ENCODE measurements at regions not wholly inside any gene's neighbourhood (a gene's known extent, or its start where the extent isn't known, plus 50 kb on each side); places are given as distances from the start of the nearest gene placed in this dataset.
"Not testable (repeated sequence)": the region's sequence is repeated elsewhere in the genome, so short reads cannot be mapped to it uniquely, and the experiment has no call there.

DNA sequence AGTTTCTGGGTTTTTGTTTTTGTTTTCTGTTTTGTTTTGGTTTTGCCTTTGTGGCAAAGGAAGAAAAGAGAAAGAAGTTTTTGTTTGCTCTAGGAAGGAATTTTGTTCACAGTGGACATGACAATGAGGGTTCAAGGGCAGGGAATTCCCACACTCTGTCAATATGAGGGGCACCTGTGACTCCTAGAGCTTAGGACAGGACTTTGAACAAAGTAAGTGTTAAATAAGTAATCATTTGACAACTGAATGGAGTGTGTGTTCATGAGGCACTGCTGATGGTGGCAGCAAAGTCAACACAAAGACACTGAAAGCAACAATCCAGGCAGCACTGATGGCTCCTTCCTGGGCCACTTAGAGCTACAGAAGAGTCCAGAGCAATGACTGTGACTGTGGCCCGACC, 1381.1 kb upstream of the LRRTM3 start:
- DNase-seq (ENCODE audit: low read depth), result no peak

DNA sequence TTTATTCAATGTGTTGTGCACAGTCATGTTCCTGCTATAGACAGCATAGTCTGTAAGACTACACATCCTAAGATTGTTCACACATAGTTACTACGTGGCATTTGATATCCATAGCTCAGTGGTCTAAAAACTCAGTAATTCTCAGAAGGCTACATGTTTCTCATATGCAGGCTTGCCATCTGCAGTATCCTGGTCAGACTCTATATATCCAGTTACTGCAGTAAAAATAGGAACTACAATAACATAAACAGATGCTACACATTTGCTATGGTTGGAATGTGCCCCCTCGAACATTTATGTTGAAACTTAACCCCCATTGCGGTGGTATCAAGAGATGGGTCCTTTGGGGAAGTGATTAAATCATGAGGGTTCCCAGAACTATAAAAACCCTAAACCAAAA, 1377.8 kb upstream of the LRRTM3 start:
- DNase-seq (ENCODE audit: low read depth), result no peak

DNA sequence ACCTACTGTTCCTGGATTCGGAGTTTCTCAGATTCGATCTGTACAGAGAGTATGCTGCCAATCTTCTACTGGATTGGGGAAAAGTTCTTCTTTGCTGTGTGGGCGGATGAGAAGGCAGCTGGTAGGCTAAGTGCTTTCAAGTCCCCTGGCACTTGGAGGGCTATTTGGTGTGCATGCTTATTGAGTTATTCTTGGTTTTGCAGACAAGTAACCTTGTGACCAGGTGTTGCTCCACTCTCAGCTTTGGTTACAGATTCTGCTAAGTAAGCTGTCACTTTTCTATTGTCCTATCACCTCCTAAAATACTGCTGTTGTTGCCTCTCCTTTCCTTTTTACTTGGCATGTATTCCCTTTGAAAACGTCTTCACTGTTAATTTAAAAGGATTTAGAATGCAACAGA, 1375.1 kb upstream of the LRRTM3 start:
- no peak for DNase-seq (ENCODE audit: low read depth)

- DNase-seq (ENCODE audit: low read depth), result no peak
Observed at GRCh38 chr10:65555192-65555591, 1370.6 kb upstream of the LRRTM3 start.

- DNase-seq (ENCODE audit: low read depth), result no peak
Observed at GRCh38 chr10:65556006-65556405, 1369.8 kb upstream of the LRRTM3 start.

DNA sequence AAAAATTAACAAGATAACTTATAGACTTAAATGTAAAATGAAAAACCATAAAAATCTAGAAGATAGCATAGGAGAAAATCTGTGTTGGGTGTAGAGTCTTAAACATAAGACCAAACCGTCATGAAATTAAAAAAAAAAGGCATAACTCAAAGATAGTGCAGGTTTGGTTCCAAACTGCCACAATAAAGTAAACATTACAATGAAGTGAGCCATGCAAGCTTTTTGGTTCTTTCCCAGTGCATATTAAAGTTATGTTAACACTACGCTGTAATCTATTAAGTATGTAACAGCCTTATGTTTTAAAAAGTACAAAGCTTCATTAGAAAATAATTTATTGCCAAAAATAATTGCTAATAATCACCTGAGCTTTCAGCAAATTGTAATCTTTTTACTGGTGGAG, 1366.5 kb upstream of the LRRTM3 start:
- DNase-seq (ENCODE audit: low read depth), result no peak

DNA sequence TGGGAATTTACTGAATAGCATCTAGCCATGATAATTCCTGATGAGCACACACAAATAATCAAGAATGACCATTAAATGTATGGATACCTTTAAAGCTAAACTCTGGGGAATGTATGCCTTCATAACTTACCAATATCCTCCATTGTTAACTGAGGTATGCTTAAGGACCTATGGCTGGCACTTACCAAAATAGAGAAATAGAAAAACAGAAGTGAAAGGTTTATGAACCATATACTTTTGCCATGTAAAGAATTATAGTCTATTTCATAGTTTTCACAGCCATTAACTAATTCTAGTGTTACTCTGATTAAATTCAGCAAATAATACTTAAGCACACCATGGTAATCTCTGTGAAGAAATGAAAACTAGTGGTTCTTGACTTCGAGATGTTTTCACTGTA, 1360.6 kb upstream of the LRRTM3 start:
- no peak for DNase-seq (ENCODE audit: low read depth)

DNA sequence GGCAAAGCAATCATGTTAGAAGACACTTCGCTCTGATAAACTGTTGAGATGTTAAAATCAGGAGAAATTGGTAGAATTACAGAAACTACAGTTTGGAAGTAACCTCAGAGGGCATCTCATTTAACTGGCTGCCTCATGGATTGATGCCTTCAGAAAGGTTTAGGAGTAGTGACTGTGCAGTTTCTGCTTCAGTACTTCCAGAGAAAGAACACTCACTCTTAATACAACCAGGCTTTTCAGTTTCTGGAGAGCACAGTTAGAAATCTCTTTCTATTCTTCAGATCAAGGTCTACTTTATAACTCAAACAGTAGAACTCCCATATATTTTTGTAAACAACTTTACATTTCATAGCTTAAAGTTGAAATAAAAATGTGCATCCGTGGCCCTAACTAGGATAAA, 1358.9 kb upstream of the LRRTM3 start:
- DNase-seq (ENCODE audit: low read depth), result no peak

GRCh38 chr10:65570143-65571010, 1355.5 kb upstream of the LRRTM3 start:
- DNase-seq (ENCODE audit: low read depth), result no peak

- no peak for DNase-seq (ENCODE audit: low read depth)
Observed at GRCh38 chr10:65571011-65571570, 1354.7 kb upstream of the LRRTM3 start.

DNA sequence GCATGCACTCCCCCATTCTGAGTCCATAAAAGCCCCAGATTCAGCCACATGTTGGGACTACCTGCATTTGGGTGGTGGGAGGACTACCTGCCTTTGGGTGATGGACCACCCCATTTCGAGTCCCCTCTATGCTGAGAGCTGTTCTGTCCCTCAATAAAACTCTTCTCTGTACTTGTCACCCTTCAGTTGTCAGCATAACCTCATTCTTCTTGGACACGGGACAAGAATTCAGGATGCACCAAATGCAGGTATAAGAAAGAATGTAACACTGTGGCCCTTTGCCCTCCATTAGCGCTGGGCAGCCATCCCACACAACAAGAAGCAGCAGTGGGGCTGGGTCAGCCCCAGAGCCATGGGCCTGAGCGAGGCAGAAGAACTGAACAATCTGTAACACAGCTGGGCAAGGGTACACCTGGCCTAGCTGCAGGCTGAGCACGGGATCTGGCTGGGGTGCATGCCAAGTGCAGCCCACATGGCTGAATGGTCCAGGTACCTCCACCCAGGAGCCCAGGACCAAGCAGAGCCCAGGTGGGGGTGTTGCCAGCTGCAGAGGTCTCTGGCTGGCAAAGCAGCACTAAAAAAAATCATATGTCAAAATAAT, 1344.3 kb upstream of the LRRTM3 start:
- no peak for DNase-seq (ENCODE audit: low read depth)

GRCh38 chr10:65602182-65602865, 1323.5 kb upstream of the LRRTM3 start:
- no peak for DNase-seq (ENCODE audit: low read depth)

DNA sequence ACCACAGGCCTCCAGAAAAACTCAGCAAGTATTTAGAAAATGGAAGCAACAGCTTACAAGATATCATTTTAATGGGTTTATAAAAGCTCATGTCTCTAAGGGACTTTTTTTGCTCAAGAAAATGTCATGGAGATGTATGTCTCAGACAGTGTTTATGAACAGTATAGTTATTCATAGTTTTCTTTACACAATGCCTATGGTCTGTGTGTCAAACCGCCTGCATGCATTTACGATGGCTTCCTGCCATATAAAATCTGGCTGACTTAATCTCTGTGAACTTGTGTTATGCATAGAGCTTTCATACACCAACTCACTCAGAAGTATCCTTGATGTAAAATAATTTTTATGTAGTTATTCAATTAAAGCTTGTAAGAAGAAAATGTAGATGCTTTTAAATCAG, 1314.2 kb upstream of the LRRTM3 start:
- DNase-seq (ENCODE audit: low read depth), result no peak

GRCh38 chr10:65614956-65615565, 1310.8 kb upstream of the LRRTM3 start:
- DNase-seq (ENCODE audit: low read depth), result no peak

DNA sequence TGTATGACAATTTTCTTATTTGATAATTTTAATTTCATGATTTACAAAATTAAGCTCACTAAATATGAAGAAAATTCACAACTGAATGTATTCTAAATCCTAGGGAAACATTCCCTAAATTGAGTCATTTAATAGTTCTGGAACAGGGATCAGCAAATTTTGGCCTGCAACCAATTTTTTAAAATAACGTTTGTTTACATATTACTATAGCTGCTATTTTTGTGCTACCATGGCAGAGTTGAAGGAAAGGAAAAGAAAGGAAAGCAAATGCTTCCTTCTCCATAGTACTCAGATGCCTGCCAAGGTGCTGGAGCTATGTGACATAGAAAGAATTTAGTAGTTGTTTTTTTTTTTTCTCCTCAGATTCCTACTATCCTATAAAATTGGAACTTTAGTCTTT, 1307.7 kb upstream of the LRRTM3 start:
- DNase-seq (ENCODE audit: low read depth), result no peak

DNA sequence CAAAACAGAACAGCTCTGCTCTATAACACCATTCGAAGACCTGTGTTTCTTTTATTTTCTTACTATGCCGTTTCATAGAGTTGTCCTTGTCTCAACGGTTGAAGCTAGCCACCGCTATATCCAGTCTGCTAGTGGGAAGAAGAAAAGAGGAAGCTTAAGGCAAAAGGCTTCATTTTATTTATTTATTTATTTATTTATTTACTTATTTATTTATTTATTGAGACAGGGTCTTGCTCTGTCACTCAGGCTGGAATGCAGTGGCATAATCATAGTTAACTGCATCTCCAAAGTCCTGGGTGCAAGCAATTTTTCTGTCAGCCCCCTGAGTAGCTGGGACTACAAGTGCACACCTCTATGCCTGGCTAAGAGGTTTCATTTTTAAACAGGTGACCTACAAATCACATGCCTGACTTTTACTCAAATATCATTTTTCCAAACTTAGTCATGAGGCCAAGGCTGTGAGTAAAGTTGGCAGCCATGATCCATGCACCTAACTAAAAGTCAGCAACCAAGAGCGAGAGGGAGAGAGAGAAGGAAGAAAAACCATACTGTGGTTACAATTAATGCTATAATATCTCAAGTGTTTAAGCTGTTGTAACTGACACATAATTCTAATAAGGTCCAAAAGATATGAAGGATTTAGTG, 1305.3 kb upstream of the LRRTM3 start:
- no peak for DNase-seq (ENCODE audit: low read depth)

- no peak for DNase-seq (ENCODE audit: low read depth)
Observed at GRCh38 chr10:65622608-65623007, 1303.2 kb upstream of the LRRTM3 start.

- DNase-seq (ENCODE audit: low read depth), result no peak
Observed at GRCh38 chr10:65628493-65629139, 1297.2 kb upstream of the LRRTM3 start.

DNA sequence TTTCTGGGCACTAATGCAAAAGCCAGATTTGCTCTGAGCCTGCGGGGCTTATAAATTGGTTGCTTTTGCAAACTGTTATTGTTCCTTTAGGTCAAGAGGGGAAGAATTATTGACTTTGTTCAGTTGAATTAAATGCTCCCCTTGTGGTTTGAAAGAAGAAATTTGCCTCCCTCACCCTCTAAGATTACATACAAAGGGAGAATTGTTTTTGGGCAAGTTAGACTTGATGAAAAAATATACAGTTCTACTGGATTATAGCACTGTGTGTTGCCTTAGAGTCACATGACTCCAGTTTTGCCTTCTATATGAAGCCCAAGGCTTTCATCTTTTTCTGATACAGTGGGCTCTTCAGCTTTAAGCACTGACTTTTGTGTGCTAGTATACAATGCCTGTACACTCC, 1265.8 kb upstream of the LRRTM3 start:
- no peak for DNase-seq (ENCODE audit: low read depth)

- no peak for DNase-seq (ENCODE audit: low read depth)
Observed at GRCh38 chr10:65670087-65670486, 1255.7 kb upstream of the LRRTM3 start.

DNA sequence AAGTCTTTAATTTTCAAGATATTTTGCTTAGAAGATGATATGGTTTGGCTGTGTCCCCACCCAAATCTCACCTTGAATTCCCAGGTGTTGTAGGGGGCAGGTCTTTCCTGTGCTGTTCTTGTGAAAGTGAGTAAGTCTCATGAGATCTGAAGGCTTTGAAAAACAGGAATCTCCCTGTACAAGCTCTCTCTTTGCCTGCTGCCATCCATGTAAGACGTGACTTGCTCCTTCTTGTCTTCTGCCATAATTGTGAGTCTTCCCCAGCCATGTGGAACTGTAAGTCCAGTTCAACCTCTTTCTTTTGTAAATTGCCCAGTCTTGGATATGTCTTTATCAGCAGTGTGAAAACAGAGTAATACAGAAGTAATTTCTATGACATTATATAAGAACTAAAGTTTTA, 1255.2 kb upstream of the LRRTM3 start:
- not testable (repeated sequence) for DNase-seq (ENCODE audit: low read depth)

All from stimulated activated CD8-positive, alpha-beta memory T cell treated with anti-CD3 and anti-CD28 coated beads, Interleukin-7, amount 100 ng/mL, for 24 hours (primary cell).